ENCODE measurements at regions not wholly inside any gene's neighbourhood (a gene's known extent, or its start where the extent isn't known, plus 50 kb on each side); places are given as distances from the start of the nearest gene placed in this dataset.

DNA sequence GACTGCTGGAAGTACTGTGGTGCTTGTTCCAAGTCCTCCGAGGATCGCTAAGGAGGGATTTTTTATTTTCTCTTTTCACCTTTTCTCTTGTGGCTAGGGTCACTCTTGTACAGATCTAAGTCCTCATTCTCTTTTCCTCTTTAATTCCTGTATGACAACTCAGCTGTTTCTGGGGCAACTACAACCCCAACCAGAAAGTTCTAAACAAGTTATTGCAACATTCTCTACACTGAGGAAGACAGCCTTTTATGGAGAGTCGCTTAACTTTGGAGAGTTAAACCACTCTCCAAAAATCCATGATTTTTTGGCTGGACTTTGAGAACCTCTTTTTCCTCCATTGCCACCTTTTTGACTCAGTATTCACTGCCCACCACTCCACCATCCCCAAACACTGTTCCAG, 74.0 kb upstream of the SESTD1 start:
- no peak for TF ChIP-seq CTCF (IDR thresholded peaks at IDR 0.05)
- TF ChIP-seq POLR2A (IDR thresholded peaks at IDR 0.05): no peak
